ENCODE measurements at regions not wholly inside any gene's neighbourhood (a gene's known extent, or its start where the extent isn't known, plus 50 kb on each side); places are given as distances from the start of the nearest gene placed in this dataset.

- TF ChIP-seq ZNF274 (IDR thresholded peaks at IDR 0.05; ENCODE audit: low read depth, low read length) (no peak), YY1 (IDR thresholded peaks at IDR 0.05; ENCODE audit: insufficient read depth, insufficient read length) (no peak)
Observed at GRCh38 chr1:60470246-60470645, 396.7 kb upstream of the C1orf87 start.
